Natural killer cell (primary cell): ENCODE measurements at regions not wholly inside any gene's neighbourhood (a gene's known extent, or its start where the extent isn't known, plus 50 kb on each side); places are given as distances from the start of the nearest gene placed in this dataset.

Experiments
- ATAC-seq, 3 donors: fragments of 150-1000 bp in 2 of 3; fragments of 200-7000 bp in 1 of 3; cut with Tn5 transposase; 1 replicate in 1 of 3; 2 replicates in 2 of 3; pipeline ENCODE4 v1.10.0; 2021; ENCODE audit warnings: mild to moderate bottlenecking in 2 of 3, moderate library complexity in 2 of 3
- DNase-seq, 2 donors: peaks; one replicate each; pipeline versions ENCODE4 v3.0.0 to v3.0.0-alpha.2; 2013 to 2021; ENCODE audit warnings: mixed read lengths in 1 of 2
- H3K27ac ChIP-seq: one replicate; pipeline ENCODE4 v1.5.1; 2013; ENCODE audit warnings: mild to moderate bottlenecking, low read length
- H3K27me3 ChIP-seq: one replicate; pipeline ENCODE4 v1.6.1; 2013; ENCODE audit warnings: low read length; ENCODE audit not compliant: control insufficient read depth, insufficient read depth
- H3K36me3 ChIP-seq: one replicate; pipeline ENCODE4 v1.6.1; 2013; ENCODE audit warnings: low read length; ENCODE audit not compliant: control insufficient read depth, insufficient read depth
- H3K4me1 ChIP-seq: one replicate; pipeline ENCODE4 v1.6.1; 2013; ENCODE audit warnings: low read length; ENCODE audit not compliant: control insufficient read depth, insufficient read depth
- H3K4me3 ChIP-seq: one replicate; pipeline ENCODE4 v1.5.1; 2013; ENCODE audit warnings: low read length
- H3K9me3 ChIP-seq: one replicate; pipeline ENCODE4 v1.6.1; 2013; ENCODE audit warnings: low read length; ENCODE audit not compliant: control insufficient read depth, insufficient read depth
- H3K27ac Mint-ChIP-seq, 2 donors: one replicate each; pipeline ENCODE4 v1.8.0; 2022; ENCODE audit warnings: mild to moderate bottlenecking in 2 of 2, mixed read lengths in 2 of 2, moderate library complexity in 1 of 2
- H3K27me3 Mint-ChIP-seq, 2 donors: one replicate each; pipeline ENCODE4 v1.8.0; 2022; ENCODE audit warnings: low read depth in 2 of 2, mixed read lengths in 2 of 2
- H3K36me3 Mint-ChIP-seq: one replicate; pipeline ENCODE4 v1.8.0; 2022; ENCODE audit warnings: mixed read lengths
- H3K4me1 Mint-ChIP-seq, 2 donors: one replicate each; pipeline ENCODE4 v1.8.0; 2022; ENCODE audit warnings: mixed read lengths in 2 of 2
- H3K4me3 Mint-ChIP-seq: one replicate; pipeline ENCODE4 v1.8.0; 2022; ENCODE audit warnings: mild to moderate bottlenecking, moderate library complexity, mixed read lengths
- H3K9me3 Mint-ChIP-seq, 2 donors: one replicate each; pipeline ENCODE4 v1.8.0; 2022; ENCODE audit warnings: mixed read lengths in 2 of 2
- WGBS: methylation state at CpG from one replicate; pipeline ENCODE4 v1.1.7; 2013; ENCODE audit warnings: missing lambda C conversion rate; ENCODE audit not compliant: insufficient coverage; 5-methylcytosine and 5-hydroxymethylcytosine counted together
- intact Hi-C: fragments of 100-400 bp; cut with micrococcal nuclease; formaldehyde crosslinking; loops from one replicate; pipeline ENCODE4 v1.14.2; 2022
- TF ChIP-seq, protein P1 (sequence below): fragments of 200-600 bp; IDR thresholded peaks from one replicate; pipeline ENCODE4 v1.8.0; 2022; ENCODE audit warnings: antibody characterized with exemption

DNA sequence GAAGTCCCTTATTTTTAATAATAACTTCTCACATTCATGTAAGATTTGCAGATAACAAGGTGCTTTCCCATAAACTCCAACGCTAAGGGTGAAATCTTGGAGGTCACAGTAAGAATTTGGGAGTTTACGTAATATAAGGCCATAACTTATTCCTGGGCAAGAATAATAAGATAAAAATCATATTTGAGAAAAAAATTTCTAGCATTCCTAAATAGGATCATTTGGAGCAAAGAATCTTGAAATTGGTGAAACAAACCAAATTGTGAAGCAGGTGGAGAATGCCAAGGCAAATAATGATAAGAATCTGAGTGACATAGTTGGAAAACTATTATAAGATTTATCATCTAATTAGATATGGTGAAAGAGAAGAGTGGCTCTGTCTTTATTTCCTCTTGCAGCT is 50.4 kb upstream of the FGF16 start:
- ATAC-seq = no peak
- TF ChIP-seq, protein P1, sequence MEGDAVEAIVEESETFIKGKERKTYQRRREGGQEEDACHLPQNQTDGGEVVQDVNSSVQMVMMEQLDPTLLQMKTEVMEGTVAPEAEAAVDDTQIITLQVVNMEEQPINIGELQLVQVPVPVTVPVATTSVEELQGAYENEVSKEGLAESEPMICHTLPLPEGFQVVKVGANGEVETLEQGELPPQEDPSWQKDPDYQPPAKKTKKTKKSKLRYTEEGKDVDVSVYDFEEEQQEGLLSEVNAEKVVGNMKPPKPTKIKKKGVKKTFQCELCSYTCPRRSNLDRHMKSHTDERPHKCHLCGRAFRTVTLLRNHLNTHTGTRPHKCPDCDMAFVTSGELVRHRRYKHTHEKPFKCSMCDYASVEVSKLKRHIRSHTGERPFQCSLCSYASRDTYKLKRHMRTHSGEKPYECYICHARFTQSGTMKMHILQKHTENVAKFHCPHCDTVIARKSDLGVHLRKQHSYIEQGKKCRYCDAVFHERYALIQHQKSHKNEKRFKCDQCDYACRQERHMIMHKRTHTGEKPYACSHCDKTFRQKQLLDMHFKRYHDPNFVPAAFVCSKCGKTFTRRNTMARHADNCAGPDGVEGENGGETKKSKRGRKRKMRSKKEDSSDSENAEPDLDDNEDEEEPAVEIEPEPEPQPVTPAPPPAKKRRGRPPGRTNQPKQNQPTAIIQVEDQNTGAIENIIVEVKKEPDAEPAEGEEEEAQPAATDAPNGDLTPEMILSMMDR = no peak
- Histone ChIP-seq H3K27ac (no peak overlapping the region), H3K27me3 (no peaks in the 10 kb centered on the region), H3K4me3 (no peak overlapping the region), H3K4me1 (no peaks in the 10 kb centered on the region), H3K9me3 (no peaks in the 10 kb centered on the region), H3K36me3 (no peaks in the 10 kb centered on the region)
- no CpG with 5 or more reads among the region's 2 CpGs for WGBS
- Mint-ChIP-seq H3K27me3 (peaks cover 7 to 8% of the 10 kb centered on the region in 2 donors), H3K36me3 (no peaks in the 10 kb centered on the region), H3K27ac (no peak overlapping the region), H3K4me1 (no peaks in the 10 kb centered on the region), H3K9me3 (peaks cover 2 to 4% of the 10 kb centered on the region in 2 donors), H3K4me3 (no peak overlapping the region)
- DNase-seq = no peak
- intact Hi-C loops = no loop called here
